ENCODE measurements at regions not wholly inside any gene's neighbourhood (a gene's known extent, or its start where the extent isn't known, plus 50 kb on each side); places are given as distances from the start of the nearest gene placed in this dataset.
"Not testable (repeated sequence)": the region's sequence is repeated elsewhere in the genome, so short reads cannot be mapped to it uniquely, and the experiment has no call there.

GRCh38 chr6:27693766-27694546 is 218.2 kb downstream of the OR2B2 start:
- Histone ChIP-seq H3K4me1 (ENCODE audit: insufficient read depth, low read length) (peaks cover 2% of the 10 kb centered on the region; the same call in 1 of the 2 replicates), H4K8ac (replicated peaks; ENCODE audit: insufficient read length, low read depth, low read length) (no peak overlapping the region), H3K27me3 (ENCODE audit: insufficient read depth, low read length) (no peaks in the 10 kb centered on the region), H3K14ac (ENCODE audit: insufficient read depth, low read length) (peak overlapping the region; percentile 32; the same call in 1 of the 2 replicates), H2AK5ac (ENCODE audit: insufficient read length, low read length) (no peak overlapping the region), H3K18ac (ENCODE audit: insufficient read length, low read depth, low read length) (no peak overlapping the region), H3K23ac (ENCODE audit: insufficient read length, low read depth, low read length) (no peak overlapping the region), H2AFZ (ENCODE audit: low read length) (peak overlapping the region; percentile 0), H2BK12ac (ENCODE audit: insufficient read length, low read depth, low read length) (no peak overlapping the region), H3K23me2 (ENCODE audit: insufficient read length, low read depth, low read length, poor library complexity, severe bottlenecking) (peaks cover 5% of the 10 kb centered on the region), H3K56ac (ENCODE audit: insufficient read length, low read depth, low read length) (no peak overlapping the region), H2BK5ac (ENCODE audit: insufficient read length, low read length) (no peak overlapping the region), H3K9ac (ENCODE audit: extremely low read depth, insufficient read length, low read length) (peak overlapping the region; percentile 71), H2BK120ac (ENCODE audit: low read depth, low read length, poor library complexity, severe bottlenecking) (no peak overlapping the region), H3K79me2 (ENCODE audit: insufficient read depth, low read length) (no peaks in the 10 kb centered on the region; the same call in 1 of the 2 replicates), H4K91ac (ENCODE audit: insufficient read length, low read depth, low read length) (no peak overlapping the region), H3K4me2 (ENCODE audit: insufficient read depth, insufficient read length, low read length) (peak overlapping the region; percentile 98), H3K4ac (ENCODE audit: low read depth, low read length) (no peak overlapping the region), H2BK20ac (ENCODE audit: low read depth, low read length, poor library complexity, severe bottlenecking) (no peak overlapping the region), H3K27ac (ENCODE audit: insufficient read length, low read depth, low read length) (no peak overlapping the region), H3K79me1 (ENCODE audit: insufficient read depth, low read depth, low read length, poor library complexity, severe bottlenecking) (no peaks in the 10 kb centered on the region), H4K5ac (ENCODE audit: insufficient read length, low read depth, low read length) (no peak overlapping the region), H3T11ph (ENCODE audit: low read length) (no peak overlapping the region), H2BK15ac (ENCODE audit: low read depth, low read length) (no peak overlapping the region), H4K20me1 (ENCODE audit: control insufficient read depth, insufficient read depth, insufficient read length) (no peaks in the 10 kb centered on the region), H3K9me3 (ENCODE audit: control insufficient read depth, low read depth, low read length) (no peaks in the 10 kb centered on the region)
- no CpG with 5 or more reads among the region's 34 CpGs for WGBS (ENCODE audit: extremely low coverage, insufficient read length, low lambda C conversion rate)
- Mint-ChIP-seq H3K4me3 (peak overlapping the region; percentile 93 to 97), H3K27me3 (ENCODE audit: low read depth) (peaks cover 8% of the 10 kb centered on the region), H3K9me3 (no peaks in the 10 kb centered on the region), H3K27ac (peak overlapping the region; percentile 31 to 97 (median 96); a peak in 6 of 7 replicates), H3K36me3 (ENCODE audit: insufficient read depth in 1 of 3, low read depth in 3 of 3) (peaks cover 0 to 5% (median 4%) of the 10 kb centered on the region in 3 experiments; a peak in 2 of 7 replicates), H3K4me1 (peaks cover 9 to 12% of the 10 kb centered on the region in 2 experiments)
- TF ChIP-seq CTCF (conservative IDR thresholded peaks at IDR 0.05): no peak
- DNase-seq: peak; percentile 60

GRCh38 chr6:27692133-27692532 is 219.2 kb upstream of the ZNF184 start:
- H2BK12ac ChIP-seq (ENCODE audit: insufficient read length, low read depth, low read length); H3K23me2 ChIP-seq (ENCODE audit: insufficient read length, low read depth, low read length, poor library complexity, severe bottlenecking); H2BK5ac ChIP-seq (ENCODE audit: insufficient read length, low read length); H3K23ac ChIP-seq (ENCODE audit: insufficient read length, low read depth, low read length); H3T11ph ChIP-seq (ENCODE audit: low read length); H2BK20ac ChIP-seq (ENCODE audit: low read depth, low read length, poor library complexity, severe bottlenecking); H3K18ac ChIP-seq (ENCODE audit: insufficient read length, low read depth, low read length); H3K9me3 ChIP-seq (ENCODE audit: control insufficient read depth, low read depth, low read length); H3K9ac ChIP-seq (ENCODE audit: extremely low read depth, insufficient read length, low read length); H4K91ac ChIP-seq (ENCODE audit: insufficient read length, low read depth, low read length); H2BK15ac ChIP-seq (ENCODE audit: low read depth, low read length); H2AK5ac ChIP-seq (ENCODE audit: insufficient read length, low read length); H3K4me1 ChIP-seq (ENCODE audit: insufficient read depth, low read length); H2AFZ ChIP-seq (ENCODE audit: low read length); H3K27ac Mint-ChIP-seq; H3K9me3 Mint-ChIP-seq; H3K27ac ChIP-seq (ENCODE audit: insufficient read length, low read depth, low read length); DNase-seq; H4K8ac ChIP-seq (replicated peaks; ENCODE audit: insufficient read length, low read depth, low read length); H4K5ac ChIP-seq (ENCODE audit: insufficient read length, low read depth, low read length); H2BK120ac ChIP-seq (ENCODE audit: low read depth, low read length, poor library complexity, severe bottlenecking); H3K27me3 ChIP-seq (ENCODE audit: insufficient read depth, low read length); H3K4me2 ChIP-seq (ENCODE audit: insufficient read depth, insufficient read length, low read length); H3K4me3 Mint-ChIP-seq; H3K56ac ChIP-seq (ENCODE audit: insufficient read length, low read depth, low read length); H3K79me1 ChIP-seq (ENCODE audit: insufficient read depth, low read depth, low read length, poor library complexity, severe bottlenecking); H3K36me3 Mint-ChIP-seq (ENCODE audit: insufficient read depth in 1 of 3, low read depth in 3 of 3); H3K4ac ChIP-seq (ENCODE audit: low read depth, low read length); H3K79me2 ChIP-seq (ENCODE audit: insufficient read depth, low read length); H3K27me3 Mint-ChIP-seq (ENCODE audit: low read depth); H3K14ac ChIP-seq (ENCODE audit: insufficient read depth, low read length); H4K20me1 ChIP-seq (ENCODE audit: control insufficient read depth, insufficient read depth, insufficient read length): not testable (repeated sequence)
- WGBS (ENCODE audit: extremely low coverage, insufficient read length, low lambda C conversion rate): no CpG with 5 or more reads among the region's 10 CpGs
- peaks cover 13 to 16% of the 10 kb centered on the region in 2 experiments for H3K4me1 Mint-ChIP-seq
